SU-DHL-6 (cell line): ENCODE measurements at regions not wholly inside any gene's neighbourhood (a gene's known extent, or its start where the extent isn't known, plus 50 kb on each side); places are given as distances from the start of the nearest gene placed in this dataset.

ENCODE experiments used
- CTCF ChIP-seq: fragments of 200-600 bp; sonication (generic); IDR thresholded peaks from one replicate; pipeline ENCODE4 v1.5.1; 2017; ENCODE audit warnings: antibody characterized with exemption, mild to moderate bottlenecking, low read length, moderate library complexity; ENCODE audit not compliant: insufficient read depth, poor library complexity, severe bottlenecking
- EZH2phosphoT487 ChIP-seq: fragments of 200-600 bp; sonication (generic), shearing (Covaris generic); conservative IDR thresholded peaks from 2 replicates; pipeline ENCODE4 v1.6.1; 2018; ENCODE audit warnings: mild to moderate bottlenecking, antibody characterized with exemption, low read length, moderate library complexity, mixed read lengths

GRCh38 chr7:56222866-56223265 is 106.6 kb upstream of the NUPR2 start:
- no peak for TF ChIP-seq CTCF
- no peak for TF ChIP-seq EZH2phosphoT487
